ENCODE measurements at regions not wholly inside any gene's neighbourhood (a gene's known extent, or its start where the extent isn't known, plus 50 kb on each side); places are given as distances from the start of the nearest gene placed in this dataset.
A peak's percentile ranks its signal among the peaks of the same experiment; 100 is the strongest.
"Not testable (repeated sequence)": the region's sequence is repeated elsewhere in the genome, so short reads cannot be mapped to it uniquely, and the experiment has no call there.

- no peak for DNase-seq
Observed at GRCh38 chr5:156219483-156220005, 107.4 kb upstream of the SGCD start.

DNA sequence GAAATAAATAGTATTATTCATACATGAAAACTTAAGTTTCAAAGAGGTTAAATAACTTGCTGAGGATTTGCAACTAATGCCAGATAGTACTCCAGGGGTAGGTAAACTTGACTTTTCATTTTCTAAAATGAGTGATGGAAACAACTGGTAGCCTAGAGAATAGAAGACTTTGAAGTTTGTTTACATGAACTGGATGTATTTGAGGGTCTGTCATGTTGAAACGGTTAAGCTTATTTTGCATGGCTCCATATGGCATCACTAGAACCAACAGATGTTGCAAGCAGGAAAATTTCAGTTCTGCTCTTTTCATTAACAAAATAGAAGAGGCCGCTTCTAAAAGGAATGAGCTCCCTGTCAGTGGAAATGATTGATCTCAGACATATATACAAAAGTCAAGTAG, 105.1 kb upstream of the SGCD start:
- no peak for DNase-seq

DNA sequence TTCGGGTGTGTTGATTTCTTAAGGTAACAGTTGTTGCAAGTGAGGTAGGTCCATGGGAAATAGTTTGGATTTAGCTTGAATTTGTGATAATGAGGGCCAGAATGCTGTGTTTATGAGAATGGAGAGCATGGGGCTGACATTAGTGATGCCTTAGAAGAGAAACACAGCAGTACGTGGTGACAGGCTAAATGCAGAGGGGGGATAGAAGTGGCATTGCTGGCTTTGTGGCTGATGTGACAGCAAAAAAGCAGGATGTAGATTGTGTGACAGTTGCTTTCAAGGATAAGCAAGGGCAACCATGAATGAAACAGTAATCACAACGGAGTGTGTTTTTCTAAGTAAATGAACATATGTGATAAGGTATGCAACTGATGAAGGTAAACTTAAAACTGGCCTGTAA, 103.4 kb upstream of the SGCD start:
- no peak for DNase-seq

- DNase-seq, result not testable (repeated sequence)
Observed at GRCh38 chr5:156226485-156226884, 100.5 kb upstream of the SGCD start.

DNA sequence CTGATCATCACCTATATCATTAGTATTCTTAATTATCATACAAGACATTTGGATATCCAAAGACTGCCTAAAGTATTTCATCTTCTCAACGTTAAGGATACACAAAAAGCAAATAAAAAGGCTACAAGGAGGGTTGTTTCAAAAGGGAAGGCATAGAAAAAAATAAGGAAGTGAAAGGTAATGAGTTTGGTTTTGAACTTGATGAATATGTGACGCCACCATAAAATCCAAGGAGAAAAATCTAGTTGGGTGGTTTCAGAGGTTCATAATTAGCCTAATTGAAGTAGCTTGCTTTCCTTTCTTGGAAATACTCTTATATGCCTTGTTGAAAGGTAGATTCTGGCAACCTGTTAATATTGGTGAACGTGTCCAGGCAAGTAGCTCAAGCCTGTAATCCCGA, 96.1 kb upstream of the SGCD start:
- no peak for DNase-seq

DNA sequence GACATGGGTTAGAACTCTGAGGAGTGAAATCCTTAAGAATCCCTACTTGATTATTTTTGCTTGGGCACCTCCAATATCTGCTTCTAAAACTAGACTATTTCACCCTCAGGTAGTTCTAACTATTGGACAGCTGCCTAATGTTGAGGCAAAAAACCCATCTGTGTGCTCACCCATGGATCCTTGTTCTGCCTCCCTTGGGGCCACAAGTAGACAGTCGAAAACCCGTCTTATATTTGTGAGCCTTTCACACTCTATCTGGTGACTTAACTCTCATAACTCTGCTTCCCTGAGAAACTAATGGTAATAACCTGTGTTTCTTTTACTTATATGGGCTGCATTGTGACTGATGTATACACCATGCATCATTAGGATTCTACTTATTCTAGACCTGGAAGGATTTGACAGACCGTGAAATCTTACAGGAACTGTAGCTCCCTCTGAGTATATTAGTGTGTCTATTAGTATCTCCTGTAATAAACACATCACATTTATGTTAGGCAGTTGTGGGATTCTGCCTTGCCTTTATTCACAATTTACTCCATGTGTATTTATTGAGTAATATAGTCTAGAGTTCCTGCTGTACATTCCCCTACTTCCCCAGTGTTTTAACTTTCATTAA, 94.6 kb upstream of the SGCD start:
- no peak for DNase-seq

GRCh38 chr5:156237361-156237760, 89.6 kb upstream of the SGCD start:
- no peak for DNase-seq

GRCh38 chr5:156239800-156240199, 87.2 kb upstream of the SGCD start:
- DNase-seq, result no peak

DNA sequence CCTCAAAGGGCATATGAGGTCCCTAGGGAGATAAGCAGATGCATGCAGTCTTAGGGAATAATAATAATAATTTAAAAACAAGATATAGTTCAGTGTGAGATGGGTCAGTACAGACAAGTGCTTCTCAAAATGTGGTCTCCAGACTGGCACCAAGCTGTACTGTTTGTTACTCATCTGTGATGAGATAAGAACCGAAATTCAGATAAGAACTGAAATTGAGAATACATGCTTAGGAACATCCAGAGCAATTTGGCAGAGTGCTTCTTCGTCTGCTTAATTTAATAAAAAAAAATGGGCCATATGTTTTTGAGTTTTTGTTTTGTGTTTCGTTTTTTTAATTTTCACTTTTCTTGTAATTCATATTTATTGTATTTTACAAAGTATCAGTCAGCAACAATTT, 86.5 kb upstream of the SGCD start:
- no peak for DNase-seq

GRCh38 chr5:156241266-156241665, 85.7 kb upstream of the SGCD start:
- DNase-seq, result peak; percentile 72

- no peak for DNase-seq
Observed at GRCh38 chr5:156245895-156246294, 81.1 kb upstream of the SGCD start.

DNA sequence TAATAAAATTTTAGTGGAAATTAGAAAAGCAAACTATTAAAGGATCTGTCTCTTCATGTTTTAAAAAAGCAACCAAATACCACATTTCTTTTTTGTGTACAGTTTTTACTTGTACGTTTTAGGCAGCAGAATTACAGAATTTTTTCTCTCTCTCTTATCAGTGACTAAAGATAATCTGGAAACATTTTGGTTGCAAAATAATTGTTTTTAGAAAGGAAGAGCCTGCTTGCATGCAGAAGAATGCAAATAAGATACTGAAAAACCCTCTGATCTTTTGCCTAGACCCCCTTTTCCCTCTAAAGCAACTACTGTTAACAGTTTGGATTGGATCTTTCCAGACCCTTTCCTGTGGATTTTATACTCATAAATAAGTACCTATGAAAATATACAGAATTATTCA, 75.9 kb upstream of the SGCD start:
- no peak for DNase-seq

DNA sequence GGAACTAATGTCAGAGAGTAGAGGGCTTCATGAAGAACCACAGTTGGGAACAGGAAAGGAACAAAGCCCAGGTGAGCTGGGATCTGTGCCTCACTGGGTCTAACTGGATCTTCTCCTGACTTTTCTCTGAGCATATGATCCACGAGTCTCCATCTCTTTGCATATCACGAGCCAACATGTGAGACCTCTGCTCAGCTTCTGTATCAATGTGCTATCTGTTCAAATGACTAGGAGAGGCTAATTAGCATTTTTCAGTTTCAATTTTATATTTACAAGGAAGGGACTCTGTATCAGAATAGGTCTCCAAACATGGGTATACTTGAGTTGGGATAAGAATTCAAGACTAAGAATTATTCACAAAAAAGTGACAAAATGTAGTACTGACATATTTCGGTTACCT, 73.8 kb upstream of the SGCD start:
- DNase-seq, result no peak

DNA sequence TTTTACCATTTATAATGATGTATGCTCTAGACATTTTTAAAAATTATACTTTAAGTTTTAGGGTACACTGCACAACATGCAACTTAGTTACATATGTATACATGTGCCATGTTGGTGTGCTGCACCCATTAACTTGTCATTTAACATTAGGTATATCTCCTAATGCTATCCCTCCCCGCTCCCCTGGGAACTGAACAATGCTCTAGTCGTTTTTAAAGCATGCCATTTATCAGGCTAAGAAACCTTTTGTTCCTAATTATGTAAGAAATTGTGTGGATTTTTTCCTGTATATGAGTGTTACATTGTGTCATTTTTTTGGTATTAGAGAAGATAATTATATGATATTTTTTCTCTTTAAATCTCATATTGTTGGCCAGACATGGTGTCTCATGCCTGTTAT, 72.8 kb upstream of the SGCD start:
- DNase-seq, result no peak

GRCh38 chr5:156256642-156257041, 70.3 kb upstream of the SGCD start:
- DNase-seq, result no peak

GRCh38 chr5:156258934-156259333, 68.0 kb upstream of the SGCD start:
- DNase-seq, result no peak

DNA sequence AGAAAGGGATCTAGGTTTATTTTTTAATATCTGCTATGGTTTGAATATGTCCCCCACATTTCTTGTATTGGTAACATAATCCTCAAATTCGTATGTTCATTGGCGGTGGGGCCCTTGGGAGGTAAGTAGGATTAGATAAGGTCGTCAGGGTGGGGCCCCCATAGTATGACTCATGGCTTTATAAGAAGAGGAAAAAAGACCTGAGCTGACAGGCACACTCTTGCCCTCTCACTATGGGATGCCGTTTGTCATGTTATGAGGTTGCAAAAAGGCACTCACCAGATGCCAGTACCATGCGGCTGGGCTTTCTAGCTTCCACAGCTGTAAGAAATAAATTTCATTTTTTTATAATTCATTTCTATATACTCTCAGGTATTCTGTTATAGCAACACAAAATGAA, 67.3 kb upstream of the SGCD start:
- peak; percentile 25 for DNase-seq

GRCh38 chr5:156261275-156261939, 65.6 kb upstream of the SGCD start:
- no peak for DNase-seq

DNA sequence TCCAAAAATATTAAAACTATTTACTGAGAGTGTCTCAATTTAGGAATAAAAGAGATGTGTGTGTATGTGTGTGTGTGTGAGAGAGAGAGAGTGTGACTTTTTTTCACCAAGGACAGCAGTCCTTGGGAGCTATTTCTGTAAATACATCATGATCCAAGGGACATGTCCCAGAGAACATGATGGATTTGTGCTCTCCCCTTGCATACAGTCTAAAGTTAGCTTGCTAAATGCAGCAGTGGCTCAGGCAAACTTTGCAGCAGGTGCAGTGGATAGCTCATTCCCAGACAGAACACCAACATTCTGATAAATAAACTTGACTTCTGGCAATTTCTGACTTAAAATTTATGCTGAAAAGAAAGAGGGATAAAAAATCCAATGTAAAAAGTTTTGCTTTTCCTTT, 55.4 kb upstream of the SGCD start:
- DNase-seq, result no peak

DNA sequence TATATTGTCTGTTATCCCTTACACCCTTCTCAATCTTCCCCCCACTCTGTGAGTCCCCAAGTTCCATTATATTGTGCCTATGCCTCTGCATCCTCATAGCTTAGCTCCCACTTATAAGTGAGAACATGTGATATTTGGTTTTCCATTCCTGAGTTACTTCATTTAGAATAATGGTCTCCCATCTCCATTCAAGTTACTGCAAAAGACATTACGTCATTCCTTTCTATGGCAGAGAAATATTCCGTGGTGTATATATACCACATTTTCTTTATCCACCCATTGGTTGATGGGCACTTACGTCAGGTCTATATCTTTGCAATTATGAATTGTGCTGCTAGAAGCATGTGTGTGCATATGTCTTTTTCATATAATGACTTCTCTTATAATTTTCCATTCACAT, 54.8 kb upstream of the SGCD start:
- DNase-seq, result no peak

- no peak for DNase-seq
Observed at GRCh38 chr5:156273325-156273724, 53.6 kb upstream of the SGCD start.

DNA sequence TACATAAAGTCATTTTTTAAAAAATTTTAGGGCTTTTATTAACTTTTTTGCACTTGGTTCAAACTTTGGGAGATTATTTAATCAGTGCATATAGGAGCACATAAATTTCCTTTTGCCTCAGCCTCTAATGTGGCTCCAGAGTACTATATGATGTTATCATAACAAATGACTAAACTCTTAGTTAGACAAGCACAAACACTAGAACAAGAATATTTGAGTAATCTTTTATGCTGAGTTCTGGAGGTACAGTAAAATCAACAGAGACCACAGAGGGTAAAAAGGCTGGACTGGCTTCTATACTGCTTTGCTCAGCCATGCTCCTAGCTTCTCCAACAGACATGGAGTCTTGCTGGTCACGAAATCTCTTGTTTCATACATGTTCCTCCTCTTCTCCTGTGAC, 52.5 kb upstream of the SGCD start:
- peak; percentile 59 for DNase-seq
